GM18502 (cell line): ENCODE measurements at regions not wholly inside any gene's neighbourhood (a gene's known extent, or its start where the extent isn't known, plus 50 kb on each side); places are given as distances from the start of the nearest gene placed in this dataset.

Experiments
- ATAC-seq: cut with Tn5 transposase; IDR thresholded peaks from one replicate; pipeline ENCODE4 v1.9.1; 2021; ENCODE audit warnings: mild to moderate bottlenecking; ENCODE audit not compliant: unreplicated experiment, poor library complexity

DNA sequence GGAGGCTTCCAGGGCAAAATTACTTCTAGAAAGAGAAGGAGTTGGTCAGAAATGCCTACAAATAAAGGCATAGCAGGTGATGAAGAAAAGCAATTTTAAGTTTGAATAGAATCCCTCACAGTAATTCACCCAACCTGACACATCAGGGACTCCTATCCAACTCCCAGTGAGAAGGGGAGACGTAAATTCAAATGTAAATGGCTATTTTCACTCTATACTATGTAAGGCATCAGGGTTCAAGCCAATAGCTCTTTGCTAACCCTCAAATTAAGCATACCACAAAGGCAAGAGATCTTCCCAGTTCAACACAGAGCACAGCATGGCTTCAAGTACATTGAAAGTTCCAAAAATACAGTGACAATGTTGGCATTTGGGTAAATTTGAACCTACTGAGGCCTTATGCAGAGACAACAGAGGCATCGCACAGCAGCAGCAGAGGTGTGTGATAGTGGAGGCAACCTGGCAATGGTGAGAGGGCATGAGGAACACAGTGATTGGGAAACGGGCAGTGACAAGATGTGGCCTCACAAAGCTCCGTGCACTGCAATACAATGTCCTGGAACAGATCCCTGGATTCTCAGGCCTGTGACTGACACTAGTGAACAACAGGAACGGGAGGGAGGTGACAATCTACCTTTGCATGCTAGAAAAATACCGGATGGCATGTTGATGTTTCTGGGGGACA is 95.7 kb downstream of the VSTM2A start:
- no peak for ATAC-seq

DNA sequence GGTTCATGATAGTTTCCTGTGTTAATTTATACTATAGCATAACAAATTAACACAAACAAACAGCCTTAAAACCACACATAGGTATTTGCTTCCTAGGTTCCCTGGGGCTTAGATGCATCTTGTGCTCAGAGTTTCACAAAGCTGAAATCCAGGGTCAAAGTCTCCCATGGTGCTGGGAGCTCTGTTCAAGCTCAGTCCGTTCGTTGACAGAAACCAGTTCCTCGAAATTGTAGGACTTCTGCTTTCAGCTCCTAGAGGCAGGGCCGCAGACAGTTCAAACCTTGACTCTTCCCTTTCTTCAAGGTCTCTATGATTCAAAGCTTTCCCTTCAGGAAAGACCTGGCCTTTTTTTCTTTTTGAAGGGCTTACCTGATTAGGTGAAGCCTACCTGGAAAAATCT is 90.5 kb downstream of the VSTM2A start:
- no peak for ATAC-seq

DNA sequence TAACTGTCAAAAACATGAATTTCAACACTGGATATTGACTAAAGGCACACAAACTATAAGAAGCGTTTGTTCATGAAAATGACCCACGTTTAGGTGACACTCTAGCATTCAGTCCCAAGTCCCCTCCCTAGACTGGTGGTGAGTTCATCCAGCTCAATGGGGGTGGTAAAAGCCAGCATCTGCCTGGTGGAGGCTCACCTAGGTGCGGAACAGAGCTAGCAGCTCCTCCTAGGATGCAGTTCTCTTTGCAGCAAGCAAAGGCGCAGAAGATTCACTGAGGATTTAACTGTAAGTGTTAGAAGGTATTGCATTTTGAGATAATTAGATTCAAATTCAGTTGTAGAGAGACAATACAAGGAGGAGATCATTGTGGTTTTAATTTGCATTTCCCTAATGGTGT is 87.6 kb downstream of the VSTM2A start:
- no peak for ATAC-seq

DNA sequence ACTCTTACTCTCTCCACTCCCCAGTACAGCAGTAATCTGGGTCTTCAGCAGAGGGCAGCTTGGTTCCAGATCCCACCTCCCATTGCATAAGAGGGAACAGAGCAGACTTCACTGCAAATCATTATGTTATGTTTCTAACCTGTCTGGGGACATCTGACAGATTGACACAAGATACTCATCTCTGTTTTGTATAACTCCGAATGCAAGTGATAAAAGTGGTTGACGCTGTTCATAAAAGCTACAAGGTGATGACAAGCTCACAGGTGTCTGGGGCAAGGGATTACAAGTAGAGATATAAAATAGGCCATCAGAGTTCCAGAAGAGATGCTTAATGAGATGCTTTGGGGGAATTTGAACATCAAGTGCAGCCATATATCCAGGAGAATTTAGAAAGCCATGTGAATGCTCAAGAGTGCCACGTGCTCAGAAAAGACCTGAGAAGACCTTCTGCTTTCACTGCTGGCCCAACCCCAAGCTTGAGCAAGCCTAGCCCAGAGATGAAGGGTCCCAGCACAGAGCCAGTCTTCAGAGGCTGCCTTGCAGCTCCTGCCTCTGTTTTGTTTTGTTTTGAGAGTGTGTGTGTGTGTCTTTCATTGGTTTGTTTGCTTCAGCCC is 80.6 kb downstream of the VSTM2A start:
- ATAC-seq = no peak
